ENCODE measurements at regions not wholly inside any gene's neighbourhood (a gene's known extent, or its start where the extent isn't known, plus 50 kb on each side); places are given as distances from the start of the nearest gene placed in this dataset.

- no peak overlapping the region for H3K4me3 ChIP-seq (ENCODE audit: severe bottlenecking)
- DNase-seq (ENCODE audit: low spot score): no peak
- no peak for TF ChIP-seq CTCF (IDR thresholded peaks at IDR 0.05; ENCODE audit: poor library complexity, severe bottlenecking)
Observed at GRCh38 chr22:34592123-34592740, 473.7 kb upstream of the ISX start.

DNA sequence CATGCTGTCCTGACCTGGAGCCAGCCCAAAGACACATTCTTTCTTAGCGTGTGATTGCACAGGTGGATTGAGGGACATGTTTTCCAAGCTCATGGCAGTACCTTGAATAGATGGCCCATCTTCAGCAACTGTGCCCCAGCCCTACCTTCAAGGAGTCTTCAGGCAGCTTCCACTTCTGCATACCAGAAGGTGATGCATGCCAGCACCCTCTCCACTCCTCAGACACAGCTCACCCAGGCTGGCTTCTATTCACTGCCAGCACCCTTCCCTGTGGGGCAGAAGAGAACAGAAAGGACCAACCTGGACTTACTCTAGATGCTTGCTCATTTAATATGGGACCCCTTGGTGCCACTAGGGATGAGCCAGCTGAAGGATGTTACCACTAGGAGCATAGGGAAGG is 466.4 kb upstream of the ISX start:
- Histone ChIP-seq H3K27ac (ENCODE audit: poor library complexity, severe bottlenecking) (no peak overlapping the region), H3K9me3 (ENCODE audit: severe bottlenecking) (no peaks in the 10 kb centered on the region), H3K27me3 (ENCODE audit: insufficient read depth, poor library complexity, severe bottlenecking) (no peaks in the 10 kb centered on the region), H3K4me1 (ENCODE audit: insufficient read depth, poor library complexity, severe bottlenecking) (no peaks in the 10 kb centered on the region), H3K36me3 (ENCODE audit: low read depth) (no peaks in the 10 kb centered on the region), H3K4me3 (ENCODE audit: severe bottlenecking) (no peak overlapping the region)
- no peak for ATAC-seq (ENCODE audit: low read depth)
- no peak for TF ChIP-seq CTCF (IDR thresholded peaks at IDR 0.05; ENCODE audit: poor library complexity, severe bottlenecking)
- DNase-seq (ENCODE audit: low spot score): no peak

More at GRCh38 chr22:34592123-34592740, 473.7 kb upstream of the ISX start:
- H3K36me3 ChIP-seq (ENCODE audit: low read depth): no peaks in the 10 kb centered on the region
- H3K27ac ChIP-seq (ENCODE audit: poor library complexity, severe bottlenecking): no peak overlapping the region
- H3K27me3 ChIP-seq (ENCODE audit: insufficient read depth, poor library complexity, severe bottlenecking): no peaks in the 10 kb centered on the region
- H3K9me3 ChIP-seq (ENCODE audit: severe bottlenecking): no peaks in the 10 kb centered on the region
- ATAC-seq (ENCODE audit: low read depth): no peak
- H3K4me1 ChIP-seq (ENCODE audit: insufficient read depth, poor library complexity, severe bottlenecking): no peaks in the 10 kb centered on the region

GRCh38 chr22:34604312-34604711 is 461.6 kb upstream of the ISX start:
- no peak for DNase-seq (ENCODE audit: low spot score)
- TF ChIP-seq CTCF (IDR thresholded peaks at IDR 0.05; ENCODE audit: poor library complexity, severe bottlenecking): no peak
- Histone ChIP-seq H3K27me3 (ENCODE audit: insufficient read depth, poor library complexity, severe bottlenecking) (no peaks in the 10 kb centered on the region), H3K27ac (ENCODE audit: poor library complexity, severe bottlenecking) (no peak overlapping the region), H3K4me3 (ENCODE audit: severe bottlenecking) (no peak overlapping the region), H3K36me3 (ENCODE audit: low read depth) (no peaks in the 10 kb centered on the region), H3K4me1 (ENCODE audit: insufficient read depth, poor library complexity, severe bottlenecking) (no peaks in the 10 kb centered on the region), H3K9me3 (ENCODE audit: severe bottlenecking) (no peaks in the 10 kb centered on the region)
- ATAC-seq (ENCODE audit: low read depth): no peak

DNA sequence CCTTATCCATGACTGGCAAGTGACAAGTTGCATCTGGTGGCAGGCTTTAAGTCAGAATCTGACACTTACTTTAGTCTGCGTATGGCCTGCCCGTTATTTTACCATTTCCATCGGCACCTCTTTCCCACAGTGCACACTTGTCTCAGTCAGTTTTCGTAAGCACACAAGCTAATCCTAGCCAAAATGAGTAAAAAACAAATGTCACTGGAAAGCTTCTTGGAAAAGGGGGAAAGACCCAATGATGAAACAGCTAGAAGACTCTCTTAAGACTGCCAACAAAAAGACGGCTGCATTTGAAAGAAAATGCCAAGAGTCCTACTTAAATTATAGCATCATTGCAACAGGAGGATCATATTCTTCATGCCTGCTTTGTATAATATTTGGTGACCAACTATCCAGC is 457.9 kb upstream of the ISX start:
- Histone ChIP-seq H3K4me3 (ENCODE audit: severe bottlenecking) (no peak overlapping the region), H3K27me3 (ENCODE audit: insufficient read depth, poor library complexity, severe bottlenecking) (no peaks in the 10 kb centered on the region), H3K9me3 (ENCODE audit: severe bottlenecking) (no peaks in the 10 kb centered on the region), H3K27ac (ENCODE audit: poor library complexity, severe bottlenecking) (no peak overlapping the region), H3K4me1 (ENCODE audit: insufficient read depth, poor library complexity, severe bottlenecking) (no peaks in the 10 kb centered on the region), H3K36me3 (ENCODE audit: low read depth) (no peaks in the 10 kb centered on the region)
- DNase-seq (ENCODE audit: low spot score) (no peak), ATAC-seq (ENCODE audit: low read depth) (no peak)
- no peak for TF ChIP-seq CTCF (IDR thresholded peaks at IDR 0.05; ENCODE audit: poor library complexity, severe bottlenecking)

- peak; percentile 38; the same call in 2 of the 3 replicates for ATAC-seq (ENCODE audit: low read depth)
- Histone ChIP-seq H3K27ac (ENCODE audit: poor library complexity, severe bottlenecking) (no peak overlapping the region), H3K4me1 (ENCODE audit: insufficient read depth, poor library complexity, severe bottlenecking) (no peaks in the 10 kb centered on the region), H3K36me3 (ENCODE audit: low read depth) (no peaks in the 10 kb centered on the region), H3K9me3 (ENCODE audit: severe bottlenecking) (no peaks in the 10 kb centered on the region), H3K27me3 (ENCODE audit: insufficient read depth, poor library complexity, severe bottlenecking) (no peaks in the 10 kb centered on the region), H3K4me3 (ENCODE audit: severe bottlenecking) (no peak overlapping the region)
- no peak for TF ChIP-seq CTCF (IDR thresholded peaks at IDR 0.05; ENCODE audit: poor library complexity, severe bottlenecking)
- no peak for DNase-seq (ENCODE audit: low spot score)
Observed at GRCh38 chr22:34608540-34609115, 457.3 kb upstream of the ISX start.
